ENCODE measurements at regions not wholly inside any gene's neighbourhood (a gene's known extent, or its start where the extent isn't known, plus 50 kb on each side); places are given as distances from the start of the nearest gene placed in this dataset.

DNA sequence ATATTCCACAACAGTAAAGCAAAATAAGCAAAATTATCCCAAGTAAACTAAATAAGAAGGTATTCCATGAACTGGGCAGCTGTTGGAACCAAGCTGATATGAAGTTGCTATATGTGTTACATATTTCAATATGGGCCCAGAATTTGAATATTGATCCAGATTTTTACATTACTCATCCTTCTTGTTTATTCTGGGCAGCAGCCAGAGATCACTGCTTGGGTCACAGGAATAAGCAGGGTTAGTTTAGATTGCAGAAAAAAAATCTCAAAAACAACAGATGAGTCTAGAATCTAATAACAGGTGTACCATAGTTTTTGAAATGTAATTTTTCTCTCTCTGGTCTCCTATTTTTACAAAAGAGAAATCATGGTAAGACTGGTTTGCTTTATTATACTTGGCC lies 171.5 kb upstream of the NAMPT start:
- ChIA-PET POLR2A (no interaction called here), CTCF (no interaction called here)
- DNase-seq (ENCODE audit: extremely low spot score): no peak
- TF ChIP-seq, protein P1, sequence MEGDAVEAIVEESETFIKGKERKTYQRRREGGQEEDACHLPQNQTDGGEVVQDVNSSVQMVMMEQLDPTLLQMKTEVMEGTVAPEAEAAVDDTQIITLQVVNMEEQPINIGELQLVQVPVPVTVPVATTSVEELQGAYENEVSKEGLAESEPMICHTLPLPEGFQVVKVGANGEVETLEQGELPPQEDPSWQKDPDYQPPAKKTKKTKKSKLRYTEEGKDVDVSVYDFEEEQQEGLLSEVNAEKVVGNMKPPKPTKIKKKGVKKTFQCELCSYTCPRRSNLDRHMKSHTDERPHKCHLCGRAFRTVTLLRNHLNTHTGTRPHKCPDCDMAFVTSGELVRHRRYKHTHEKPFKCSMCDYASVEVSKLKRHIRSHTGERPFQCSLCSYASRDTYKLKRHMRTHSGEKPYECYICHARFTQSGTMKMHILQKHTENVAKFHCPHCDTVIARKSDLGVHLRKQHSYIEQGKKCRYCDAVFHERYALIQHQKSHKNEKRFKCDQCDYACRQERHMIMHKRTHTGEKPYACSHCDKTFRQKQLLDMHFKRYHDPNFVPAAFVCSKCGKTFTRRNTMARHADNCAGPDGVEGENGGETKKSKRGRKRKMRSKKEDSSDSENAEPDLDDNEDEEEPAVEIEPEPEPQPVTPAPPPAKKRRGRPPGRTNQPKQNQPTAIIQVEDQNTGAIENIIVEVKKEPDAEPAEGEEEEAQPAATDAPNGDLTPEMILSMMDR (IDR thresholded peaks at IDR 0.05; ENCODE audit: control extremely low read depth, extremely low read depth, low read depth, missing control alignments): no peak

DNA sequence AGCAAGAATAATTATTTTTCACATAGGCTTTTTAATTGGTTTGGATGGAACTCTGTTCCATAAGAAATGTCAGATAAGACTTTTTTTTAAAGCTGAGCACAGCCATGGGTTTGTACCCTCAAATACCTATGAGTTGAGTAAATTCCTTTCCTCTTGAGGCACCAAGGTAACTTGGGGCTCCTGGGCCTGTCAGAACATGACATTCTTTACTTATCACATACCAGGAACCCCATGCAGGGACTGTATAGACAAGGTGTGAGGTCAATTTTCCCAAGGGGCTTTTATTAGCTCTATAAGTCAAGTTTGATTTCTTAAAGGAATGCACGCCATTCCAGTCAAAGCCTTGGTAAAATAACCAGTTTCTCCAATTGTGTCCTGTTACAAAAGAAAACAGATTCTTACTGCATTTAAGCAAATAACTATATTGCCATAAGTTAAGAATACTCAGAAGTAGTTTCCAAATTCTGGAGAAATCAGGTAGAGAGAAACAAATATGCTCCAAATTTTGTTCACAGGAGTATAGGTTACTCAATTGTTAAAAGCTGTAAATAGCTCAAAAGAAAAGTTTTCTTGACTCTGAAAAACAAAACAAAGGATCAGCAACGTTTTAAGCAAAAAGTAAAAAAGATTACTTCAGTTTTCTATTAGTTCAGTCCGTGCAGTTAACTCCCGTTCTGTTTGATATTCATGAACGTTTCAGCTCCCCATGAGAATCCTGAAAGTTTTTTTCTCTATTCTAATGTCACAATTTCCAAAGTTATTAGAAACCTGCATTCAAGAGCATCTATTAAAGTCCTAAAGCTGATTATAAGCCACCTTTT lies 167.5 kb upstream of the NAMPT start:
- DNase-seq (ENCODE audit: extremely low spot score): no peak
- TF ChIP-seq, protein P1 (IDR thresholded peaks at IDR 0.05; ENCODE audit: control extremely low read depth, extremely low read depth, low read depth, missing control alignments): no peak
- ChIA-PET POLR2A (no interaction called here), CTCF (interaction anchor here (1.4 kb wide), 1 partner anchor 276 kb away, joined by 3 read pairs; no protein-coding TSS in a partner anchor)

DNA sequence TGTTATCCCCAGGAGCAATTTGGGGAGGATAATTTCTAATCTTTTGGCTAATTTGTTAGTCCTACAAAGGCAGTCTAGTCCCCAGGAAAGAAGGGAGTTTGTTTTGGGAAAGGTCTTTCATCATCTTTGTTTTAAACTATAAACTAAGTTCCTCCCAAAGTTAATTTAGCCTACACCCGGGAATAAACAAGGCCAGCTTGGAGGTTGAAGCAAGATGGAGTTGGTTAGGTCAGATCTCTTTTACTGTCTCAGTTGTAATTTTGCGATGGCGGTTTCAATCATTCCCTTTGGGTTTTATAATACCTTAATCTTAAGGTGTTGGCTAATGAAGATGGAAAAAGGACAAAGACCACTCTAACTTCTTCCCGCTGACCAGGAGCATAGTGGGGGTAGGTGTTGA lies 166.4 kb upstream of the NAMPT start:
- TF ChIP-seq, protein P1 (IDR thresholded peaks at IDR 0.05; ENCODE audit: control extremely low read depth, extremely low read depth, low read depth, missing control alignments): no peak
- DNase-seq (ENCODE audit: extremely low spot score): no peak
- POLR2A ChIA-PET: no interaction called here
- CTCF ChIA-PET: interaction anchor here (1.4 kb wide), 1 partner anchor 275 kb away, joined by 3 read pairs; no protein-coding TSS in a partner anchor

DNA sequence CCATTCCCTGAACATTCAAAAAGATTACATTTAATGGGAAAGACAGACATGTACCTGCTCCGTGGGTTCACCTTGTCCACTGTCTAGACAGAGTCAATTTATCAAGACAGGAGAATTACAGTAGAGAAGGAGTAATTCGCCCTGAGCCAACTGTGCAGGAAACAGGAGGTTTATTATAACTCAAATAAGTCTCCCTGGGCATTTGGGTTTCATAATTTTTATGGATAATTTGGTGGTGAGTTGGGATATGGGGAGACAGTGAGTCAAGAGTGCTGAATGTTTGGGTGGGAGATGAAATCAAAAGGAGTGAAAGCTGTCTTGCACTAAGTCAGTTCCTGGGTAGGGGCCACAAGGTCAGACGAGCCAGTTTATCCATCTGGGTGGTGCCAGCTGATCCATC lies 165.9 kb upstream of the NAMPT start:
- no peak for DNase-seq (ENCODE audit: extremely low spot score)
- TF ChIP-seq, protein P1 (IDR thresholded peaks at IDR 0.05; ENCODE audit: control extremely low read depth, extremely low read depth, low read depth, missing control alignments): no peak
- CTCF ChIA-PET: no interaction called here
- POLR2A ChIA-PET: no interaction called here

DNA sequence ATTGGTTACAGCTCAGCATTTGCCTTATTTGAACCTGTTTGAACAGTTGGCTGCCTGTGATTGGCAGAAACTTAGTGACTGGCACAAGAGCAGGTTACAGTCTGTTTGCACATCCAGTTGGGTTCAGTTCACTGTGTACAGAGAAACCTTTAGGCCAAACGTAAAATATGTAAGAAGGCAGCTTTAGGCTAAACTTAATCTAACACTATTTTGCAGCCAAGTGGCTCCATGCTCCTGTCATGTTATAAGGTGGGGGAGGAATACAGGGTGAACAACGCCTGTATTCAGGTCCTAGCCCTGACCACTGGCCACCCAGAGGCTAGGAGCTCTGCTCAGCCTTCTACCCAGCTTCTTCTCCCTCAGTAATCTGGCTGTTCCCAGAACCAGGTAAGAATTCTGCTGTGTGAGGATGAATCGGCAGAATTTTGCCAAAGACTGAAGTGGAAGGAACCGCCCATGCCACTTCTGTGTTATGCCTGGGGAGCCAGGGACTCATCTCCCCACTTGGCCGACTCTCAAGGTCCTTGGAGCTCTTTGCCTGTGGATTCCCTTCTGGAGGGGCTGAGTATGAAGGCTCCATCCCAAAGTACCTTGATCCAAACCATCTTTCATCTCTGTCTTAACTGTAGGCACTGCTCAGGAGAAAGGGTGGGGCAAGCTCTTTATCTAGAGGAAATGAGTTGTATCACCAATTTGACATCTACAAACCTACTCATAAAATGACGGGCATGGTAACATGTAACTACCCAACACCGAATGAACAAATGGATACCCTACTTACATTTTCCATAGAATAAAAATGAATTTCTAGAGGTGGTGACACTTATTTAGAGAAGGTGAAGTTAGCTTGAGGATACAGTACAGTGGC lies 164.4 kb upstream of the NAMPT start:
- TF ChIP-seq, protein P1 (IDR thresholded peaks at IDR 0.05; ENCODE audit: control extremely low read depth, extremely low read depth, low read depth, missing control alignments): no peak
- CTCF ChIA-PET: interaction anchor here (0.7 to 2.2 kb wide), 8 partner anchors 10 to 273 kb away, joined by 3 to 9 read pairs (median 4); no protein-coding TSS in a partner anchor
- no peak for DNase-seq (ENCODE audit: extremely low spot score)
- POLR2A ChIA-PET: no interaction called here

DNA sequence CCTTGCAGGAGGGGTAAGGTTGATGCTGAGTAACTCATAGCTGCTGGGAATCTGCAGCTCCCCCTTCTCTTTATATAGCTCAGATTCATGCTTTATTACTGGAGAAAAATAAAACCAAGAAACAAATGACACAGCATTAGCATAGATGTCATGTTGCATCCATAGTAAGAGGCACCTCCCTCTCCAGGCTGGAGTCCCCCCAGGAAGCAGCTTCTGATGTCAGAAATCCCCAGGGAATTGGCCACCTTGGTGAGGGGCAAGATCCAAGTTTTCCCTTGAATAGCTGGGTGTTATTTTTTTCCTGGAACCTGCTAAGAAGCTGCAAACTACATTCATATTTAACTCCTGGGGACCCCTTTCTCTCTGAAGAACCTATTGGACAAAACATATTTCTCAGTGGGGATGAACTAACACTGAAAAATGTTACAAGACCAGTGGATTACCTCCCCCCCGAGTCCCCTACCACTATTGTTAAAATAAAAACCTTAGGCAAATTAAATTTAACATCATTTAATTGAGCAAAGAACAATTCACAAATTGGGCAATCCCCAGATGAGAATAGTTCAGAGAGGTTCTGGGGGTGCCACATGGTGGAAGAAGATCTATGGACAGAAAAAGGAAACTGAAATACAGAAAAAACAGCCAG lies 163.7 kb upstream of the NAMPT start:
- DNase-seq (ENCODE audit: extremely low spot score): no peak
- ChIA-PET POLR2A (no interaction called here), CTCF (interaction anchor here (0.6 to 2.2 kb wide), 9 partner anchors 9 to 300 kb away, joined by 3 to 9 read pairs (median 4); no protein-coding TSS in a partner anchor)
- TF ChIP-seq, protein P1 (IDR thresholded peaks at IDR 0.05; ENCODE audit: control extremely low read depth, extremely low read depth, low read depth, missing control alignments): no peak
